PC-3 (cell line): ENCODE measurements at regions not wholly inside any gene's neighbourhood (a gene's known extent, or its start where the extent isn't known, plus 50 kb on each side); places are given as distances from the start of the nearest gene placed in this dataset.

Experiments
- CTCF ChIP-seq: fragments of 300-600 bp; sonication (generic); conservative IDR thresholded peaks from 2 replicates; pipeline ENCODE4 v1.5.1; 2017; ENCODE audit warnings: antibody characterized with exemption, low read depth, mild to moderate bottlenecking, low read length
- EZH2 ChIP-seq: fragments of 300-600 bp; sonication (generic); IDR thresholded peaks from one replicate; pipeline ENCODE4 v1.6.1; 2017; ENCODE audit warnings: antibody characterized with exemption, mild to moderate bottlenecking, low read length; ENCODE audit not compliant: unreplicated experiment
- EZH2phosphoT487 ChIP-seq: fragments of 300-600 bp; sonication (generic); IDR thresholded peaks from 2 replicates; pipeline ENCODE4 v1.6.1; 2018; ENCODE audit warnings: mild to moderate bottlenecking, antibody characterized with exemption, low read length, borderline replicate concordance

- TF ChIP-seq CTCF: no peak
- TF ChIP-seq EZH2phosphoT487: no peak
- no peak for TF ChIP-seq EZH2
These were observed 767.7 kb upstream of the ADGRL2 start for GRCh38 chr1:81032973-81033425.
